ENCODE measurements at regions not wholly inside any gene's neighbourhood (a gene's known extent, or its start where the extent isn't known, plus 50 kb on each side); places are given as distances from the start of the nearest gene placed in this dataset.

- Histone ChIP-seq H3K36me3 (ENCODE audit: control insufficient read depth in 4 of 4, insufficient read depth in 3 of 4, low read depth in 1 of 4, low read length in 3 of 4) (no peaks in the 10 kb centered on the region), H3K9ac (ENCODE audit: low read depth in 1 of 2, low read length in 2 of 2) (no peak overlapping the region), H3K4me1 (ENCODE audit: control insufficient read depth in 4 of 4, insufficient read depth in 4 of 4, low read length in 3 of 4) (no peaks in the 10 kb centered on the region), H3K27me3 (ENCODE audit: control insufficient read depth in 4 of 4, insufficient read depth in 4 of 4, low read length in 3 of 4) (no peaks in the 10 kb centered on the region), H3K9me3 (ENCODE audit: control insufficient read depth in 4 of 4, low read length in 3 of 4) (no peaks in the 10 kb centered on the region), H3K27ac (ENCODE audit: low read depth in 1 of 2, low read length in 2 of 2) (no peak overlapping the region), H3K4me3 (ENCODE audit: low read depth in 1 of 3, low read length in 3 of 3) (no peak overlapping the region)
- DNase-seq (ENCODE audit: low spot score) = no peak
- peak; percentile 16 for TF ChIP-seq MAX (IDR thresholded peaks at IDR 0.05)
- no peak for TF ChIP-seq HNF4G (IDR thresholded peaks at IDR 0.05)
- no peak for TF ChIP-seq FOXA2 (IDR thresholded peaks at IDR 0.05)
- TF ChIP-seq RAD21 (IDR thresholded peaks at IDR 0.05) = no peak
- no peak for TF ChIP-seq TAF1 (conservative IDR thresholded peaks at IDR 0.05)
- no peak for TF ChIP-seq CTCF (IDR thresholded peaks at IDR 0.05; ENCODE audit: low read depth, low read length, missing input control)
- no peak for TF ChIP-seq EGR1 (IDR thresholded peaks at IDR 0.05; ENCODE audit: low read depth in 2 of 2)
- 49% methylated on average over 2 of the region's 2 CpGs for WGBS
These were observed 233.8 kb upstream of the LYZL1 start for GRCh38 chr10:29055101-29055500.

- TF ChIP-seq REST (IDR thresholded peaks at IDR 0.05) (no peak), FOXA2 (IDR thresholded peaks at IDR 0.05) (no peak), JUND (IDR thresholded peaks at IDR 0.05) (no peak), HNF4G (IDR thresholded peaks at IDR 0.05) (no peak), TAF1 (conservative IDR thresholded peaks at IDR 0.05) (no peak), RAD21 (IDR thresholded peaks at IDR 0.05) (no peak), ATF3 (IDR thresholded peaks at IDR 0.05) (no peak), NR2F2 (IDR thresholded peaks at IDR 0.05) (no peak)
- Histone ChIP-seq H3K27me3 (ENCODE audit: control insufficient read depth in 4 of 4, insufficient read depth in 4 of 4, low read length in 3 of 4) (no peaks in the 10 kb centered on the region), H3K4me1 (ENCODE audit: control insufficient read depth in 4 of 4, insufficient read depth in 4 of 4, low read length in 3 of 4) (no peaks in the 10 kb centered on the region), H3K9ac (ENCODE audit: low read depth in 1 of 2, low read length in 2 of 2) (no peak overlapping the region), H3K4me3 (ENCODE audit: low read depth in 1 of 3, low read length in 3 of 3) (no peak overlapping the region), H3K36me3 (ENCODE audit: control insufficient read depth in 4 of 4, insufficient read depth in 3 of 4, low read depth in 1 of 4, low read length in 3 of 4) (no peaks in the 10 kb centered on the region), H3K27ac (ENCODE audit: low read depth in 1 of 2, low read length in 2 of 2) (no peak overlapping the region), H3K9me3 (ENCODE audit: control insufficient read depth in 4 of 4, low read length in 3 of 4) (no peaks in the 10 kb centered on the region)
- DNase-seq (ENCODE audit: low spot score) = no peak
- 69% methylated on average over 2 of the region's 2 CpGs for WGBS
These were observed 232.1 kb upstream of the LYZL1 start for GRCh38 chr10:29056729-29057128.

- H3K27ac ChIP-seq (ENCODE audit: low read depth in 1 of 2, low read length in 2 of 2) = no peak overlapping the region
- no peak for DNase-seq (ENCODE audit: low spot score)
- 48% methylated on average over 4 of the region's 4 CpGs for WGBS
- H3K9me3 ChIP-seq (ENCODE audit: control insufficient read depth in 4 of 4, low read length in 3 of 4) = no peaks in the 10 kb centered on the region
- H3K4me3 ChIP-seq (ENCODE audit: low read depth in 1 of 3, low read length in 3 of 3) = no peak overlapping the region
- no peaks in the 10 kb centered on the region for H3K36me3 ChIP-seq (ENCODE audit: control insufficient read depth in 4 of 4, insufficient read depth in 3 of 4, low read depth in 1 of 4, low read length in 3 of 4)
- no peaks in the 10 kb centered on the region for H3K27me3 ChIP-seq (ENCODE audit: control insufficient read depth in 4 of 4, insufficient read depth in 4 of 4, low read length in 3 of 4)
- no peak overlapping the region for H3K9ac ChIP-seq (ENCODE audit: low read depth in 1 of 2, low read length in 2 of 2)
- no peaks in the 10 kb centered on the region for H3K4me1 ChIP-seq (ENCODE audit: control insufficient read depth in 4 of 4, insufficient read depth in 4 of 4, low read length in 3 of 4)
- TF ChIP-seq HNF4G (IDR thresholded peaks at IDR 0.05) = no peak
- no peak for TF ChIP-seq JUND (IDR thresholded peaks at IDR 0.05)
- TF ChIP-seq FOXA2 (IDR thresholded peaks at IDR 0.05) = no peak
- no peak for TF ChIP-seq SP1 (IDR thresholded peaks at IDR 0.05)
- no peak for TF ChIP-seq GABPA (IDR thresholded peaks at IDR 0.05 in 1 of 2, conservative IDR thresholded peaks at IDR 0.05 in 1 of 2)
- TF ChIP-seq MAX (IDR thresholded peaks at IDR 0.05) = no peak
- TF ChIP-seq ZBTB33 (IDR thresholded peaks at IDR 0.05) = no peak
- TF ChIP-seq ATF3 (IDR thresholded peaks at IDR 0.05) = no peak
- no peak for TF ChIP-seq TAF1 (conservative IDR thresholded peaks at IDR 0.05)
- no peak for TF ChIP-seq HNF4A (conservative IDR thresholded peaks at IDR 0.05)
- no peak for TF ChIP-seq RAD21 (IDR thresholded peaks at IDR 0.05)
- no peak for TF ChIP-seq FOXA1 (IDR thresholded peaks at IDR 0.05)
- no peak for TF ChIP-seq YY1 (IDR thresholded peaks at IDR 0.05)
These were observed 231.0 kb upstream of the LYZL1 start for GRCh38 chr10:29057822-29058331.
